CD14-positive monocyte (primary cell): ENCODE measurements at regions not wholly inside any gene's neighbourhood (a gene's known extent, or its start where the extent isn't known, plus 50 kb on each side); places are given as distances from the start of the nearest gene placed in this dataset.

Experiments
- DNase-seq, 3 donors: peaks; one replicate each; pipeline ENCODE4 v3.0.0-alpha.2; 2011 to 2022
- H2AFZ ChIP-seq: 2 replicates; pipeline ENCODE4 v1.6.0; 2012; ENCODE audit warnings: mild to moderate bottlenecking, low read depth, low read length, inconsistent platforms; ENCODE audit not compliant: insufficient read depth, poor library complexity, severe bottlenecking
- H3K27ac ChIP-seq, 2 donors: 1 replicate in 1 of 2; 2 replicates in 1 of 2; pipeline ENCODE4 v1.5.1; 2012 to 2013; ENCODE audit warnings: low read length in 2 of 2, control low read depth in 1 of 2, inconsistent platforms in 1 of 2, low read depth in 1 of 2, mild to moderate bottlenecking in 1 of 2
- H3K27me3 ChIP-seq, 2 donors: one replicate each; pipeline versions ENCODE4 v1.6.0 to v1.6.1; 2011 to 2013; ENCODE audit warnings: low read length in 2 of 2; ENCODE audit not compliant: control insufficient read depth in 2 of 2, insufficient read depth in 2 of 2
- H3K36me3 ChIP-seq, 2 donors: replicated peaks in 1 of 2; 1 replicate in 1 of 2; 2 replicates in 1 of 2; pipeline versions ENCODE4 v1.5.1 to v1.6.1; 2012 to 2013; ENCODE audit warnings: low read length in 2 of 2, control low read depth in 1 of 2, inconsistent platforms in 1 of 2, mild to moderate bottlenecking in 1 of 2; ENCODE audit not compliant: insufficient read depth in 2 of 2, control insufficient read depth in 1 of 2
- H3K4me1 ChIP-seq, 2 donors: 1 replicate in 1 of 2; 2 replicates in 1 of 2; pipeline versions ENCODE4 v1.5.1 to v1.6.1; 2012 to 2013; ENCODE audit warnings: low read length in 2 of 2, control low read depth in 1 of 2, inconsistent platforms in 1 of 2, mild to moderate bottlenecking in 1 of 2, moderate library complexity in 1 of 2; ENCODE audit not compliant: insufficient read depth in 2 of 2, control insufficient read depth in 1 of 2
- H3K4me2 ChIP-seq: replicated peaks from 2 replicates; pipeline ENCODE3; 2012; ENCODE audit warnings: low read length, moderate library complexity, mild to moderate bottlenecking; ENCODE audit not compliant: poor library complexity, severe bottlenecking; ENCODE audit errors: extremely low read depth
- H3K4me3 ChIP-seq, 3 experiments: fragments of 200-600 bp in 1 of 3; sonication (generic) in 1 of 3; replicated peaks in 1 of 3; 1 replicate in 2 of 3; 2 replicates in 1 of 3; pipeline ENCODE4 v1.5.1; 2011 to 2013; ENCODE audit warnings: low read length in 3 of 3, mild to moderate bottlenecking in 3 of 3, control low read depth in 2 of 3, low read depth in 2 of 3, inconsistent platforms in 1 of 3, moderate library complexity in 1 of 3
- H3K79me2 ChIP-seq: 2 replicates; pipeline ENCODE4 v1.6.0; 2012; ENCODE audit warnings: mild to moderate bottlenecking, control low read depth, inconsistent platforms, low read length, moderate library complexity; ENCODE audit not compliant: insufficient read depth
- H3K9ac ChIP-seq: 2 replicates; pipeline ENCODE4 v1.6.0; 2017; ENCODE audit warnings: low read length, mild to moderate bottlenecking; ENCODE audit not compliant: insufficient read depth, poor library complexity, severe bottlenecking
- H3K9me3 ChIP-seq, 2 donors: replicated peaks in 1 of 2; 1 replicate in 1 of 2; 2 replicates in 1 of 2; pipeline versions ENCODE4 v1.5.1 to v1.6.1; 2012 to 2013; ENCODE audit warnings: low read length in 2 of 2, control low read depth in 1 of 2; ENCODE audit not compliant: control insufficient read depth in 1 of 2, insufficient read depth in 1 of 2
- H4K20me1 ChIP-seq: 2 replicates; pipeline ENCODE4 v1.6.0; 2012; ENCODE audit warnings: mild to moderate bottlenecking, low read length, control low read depth, moderate library complexity; ENCODE audit not compliant: insufficient read depth
- H3K27ac Mint-ChIP-seq, 7 donors: one replicate each; pipeline ENCODE4 v1.8.0; 2020; ENCODE audit warnings: mild to moderate bottlenecking in 7 of 7, mixed read lengths in 7 of 7, moderate library complexity in 6 of 7, inconsistent platforms in 2 of 7
- H3K27me3 Mint-ChIP-seq, 3 donors: one replicate each; pipeline ENCODE4 v1.8.0; 2021 to 2022; ENCODE audit warnings: low read depth in 3 of 3, mild to moderate bottlenecking in 3 of 3, mixed read lengths in 3 of 3, moderate library complexity in 3 of 3, inconsistent platforms in 1 of 3
- H3K36me3 Mint-ChIP-seq, 2 donors: one replicate each; pipeline ENCODE4 v1.8.0; 2020; ENCODE audit warnings: mixed read lengths in 2 of 2, inconsistent platforms in 1 of 2, mild to moderate bottlenecking in 1 of 2
- H3K4me1 Mint-ChIP-seq: one replicate; pipeline ENCODE4 v1.8.0; 2020; ENCODE audit warnings: mild to moderate bottlenecking, mixed read lengths
- H3K4me3 Mint-ChIP-seq, 2 donors: one replicate each; pipeline ENCODE4 v1.8.0; 2020; ENCODE audit warnings: mild to moderate bottlenecking in 2 of 2, mixed read lengths in 2 of 2, moderate library complexity in 1 of 2
- H3K9me3 Mint-ChIP-seq, 7 donors: one replicate each; pipeline ENCODE4 v1.8.0; 2020 to 2022; ENCODE audit warnings: mixed read lengths in 7 of 7, mild to moderate bottlenecking in 6 of 7, moderate library complexity in 6 of 7, inconsistent platforms in 2 of 7
- WGBS: methylation state at CpG from one replicate; pipeline ENCODE4 v1.1.5; 2013; ENCODE audit warnings: missing lambda C conversion rate; ENCODE audit not compliant: insufficient coverage; 5-methylcytosine and 5-hydroxymethylcytosine counted together
- intact Hi-C, 2 donors: fragments of 100-400 bp; cut with micrococcal nuclease; formaldehyde crosslinking; loops; one replicate each; pipeline versions ENCODE4 v1.15.0 to v1.15.1; 2023
- TF ChIP-seq, protein P1 (sequence below): fragments of 200-600 bp; IDR thresholded peaks from one replicate; pipeline ENCODE4 v1.8.0; 2022; ENCODE audit warnings: antibody characterized with exemption, mild to moderate bottlenecking

DNA sequence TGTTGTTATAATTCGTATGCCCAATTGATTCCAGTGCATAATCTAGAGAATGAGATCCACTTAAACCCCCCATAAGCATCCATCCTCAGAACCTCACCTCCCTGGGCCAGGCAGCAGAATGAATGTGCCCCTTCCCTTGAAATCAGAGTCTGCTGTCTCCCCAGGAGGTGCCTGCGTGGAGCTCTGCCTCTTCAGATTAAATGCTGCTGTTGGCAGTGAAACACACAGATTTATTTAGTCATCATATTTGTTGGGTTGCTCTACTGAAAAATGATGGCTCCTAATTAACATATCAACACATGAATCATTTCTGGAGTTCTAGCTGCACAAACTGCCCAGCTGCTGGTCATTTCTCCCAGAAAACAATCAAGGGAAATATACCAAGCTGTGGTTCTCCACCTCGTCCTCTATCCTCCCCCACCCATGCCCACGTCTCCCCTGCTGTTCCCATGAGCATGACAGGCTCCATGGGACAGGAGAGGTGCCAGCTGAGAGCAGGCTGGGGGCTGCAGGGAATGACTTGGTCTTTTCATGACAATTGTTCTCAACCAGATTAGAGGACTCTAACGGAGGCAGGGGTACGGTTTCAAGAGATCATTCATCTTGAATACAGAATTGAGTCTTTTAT lies 633.1 kb downstream of the CDH26 start:
- H3K4me1 ChIP-seq = no peaks in the 10 kb centered on the region

DNA sequence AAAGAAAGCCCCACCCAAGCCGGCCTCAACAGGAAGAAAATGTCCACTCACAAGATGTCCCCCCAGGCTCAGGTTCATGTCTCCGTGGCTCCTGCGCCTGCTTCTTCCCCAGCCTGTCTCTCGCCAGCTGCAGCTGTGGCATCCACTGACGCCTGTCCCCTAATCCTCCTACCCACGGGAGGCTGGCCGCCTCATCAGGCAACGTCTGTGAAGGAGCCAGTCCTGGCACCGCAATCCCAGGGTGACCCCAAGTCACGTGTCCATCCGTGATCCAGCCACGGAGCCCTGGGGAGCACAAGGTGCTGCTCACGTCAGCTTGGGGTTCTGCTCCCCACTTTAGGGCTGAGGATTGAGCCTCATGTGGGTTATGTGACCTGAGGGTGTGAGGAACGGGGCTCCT lies 640.3 kb downstream of the CDH26 start:
- Histone ChIP-seq H4K20me1 (no peaks in the 10 kb centered on the region), H3K27me3 (no peaks in the 10 kb centered on the region), H2AFZ (no peak overlapping the region), H3K79me2 (no peaks in the 10 kb centered on the region), H3K4me1 (no peaks in the 10 kb centered on the region), H3K27ac (no peak overlapping the region), H3K4me2 (no peak overlapping the region), H3K9ac (no peak overlapping the region), H3K4me3 (no peak overlapping the region), H3K36me3 (no peaks in the 10 kb centered on the region), H3K9me3 (peaks cover 0 to 13% of the 10 kb centered on the region in 2 donors)
- Mint-ChIP-seq H3K4me1 (no peaks in the 10 kb centered on the region), H3K36me3 (no peaks in the 10 kb centered on the region), H3K27ac (no peak overlapping the region), H3K27me3 (peaks cover 0 to 2% (median 1%) of the 10 kb centered on the region in 3 donors), H3K9me3 (peaks cover 0 to 23% (median 8%) of the 10 kb centered on the region in 7 donors), H3K4me3 (no peak overlapping the region)
- intact Hi-C loops = no loop called here
- 94% methylated on average over 12 of the region's 14 CpGs for WGBS
- no peak for DNase-seq
- TF ChIP-seq, protein P1, sequence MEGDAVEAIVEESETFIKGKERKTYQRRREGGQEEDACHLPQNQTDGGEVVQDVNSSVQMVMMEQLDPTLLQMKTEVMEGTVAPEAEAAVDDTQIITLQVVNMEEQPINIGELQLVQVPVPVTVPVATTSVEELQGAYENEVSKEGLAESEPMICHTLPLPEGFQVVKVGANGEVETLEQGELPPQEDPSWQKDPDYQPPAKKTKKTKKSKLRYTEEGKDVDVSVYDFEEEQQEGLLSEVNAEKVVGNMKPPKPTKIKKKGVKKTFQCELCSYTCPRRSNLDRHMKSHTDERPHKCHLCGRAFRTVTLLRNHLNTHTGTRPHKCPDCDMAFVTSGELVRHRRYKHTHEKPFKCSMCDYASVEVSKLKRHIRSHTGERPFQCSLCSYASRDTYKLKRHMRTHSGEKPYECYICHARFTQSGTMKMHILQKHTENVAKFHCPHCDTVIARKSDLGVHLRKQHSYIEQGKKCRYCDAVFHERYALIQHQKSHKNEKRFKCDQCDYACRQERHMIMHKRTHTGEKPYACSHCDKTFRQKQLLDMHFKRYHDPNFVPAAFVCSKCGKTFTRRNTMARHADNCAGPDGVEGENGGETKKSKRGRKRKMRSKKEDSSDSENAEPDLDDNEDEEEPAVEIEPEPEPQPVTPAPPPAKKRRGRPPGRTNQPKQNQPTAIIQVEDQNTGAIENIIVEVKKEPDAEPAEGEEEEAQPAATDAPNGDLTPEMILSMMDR = no peak

More for the DNA sequence above, 633.1 kb downstream of the CDH26 start:
- H3K27ac Mint-ChIP-seq = peak overlapping the region in 1 of 7 donors; percentile 18
- no peaks in the 10 kb centered on the region for H3K9me3 ChIP-seq
- no peak overlapping the region for H2AFZ ChIP-seq
- H3K27me3 Mint-ChIP-seq = peaks cover 0 to 8% (median 0%) of the 10 kb centered on the region in 3 donors
- H4K20me1 ChIP-seq = no peaks in the 10 kb centered on the region
- no peaks in the 10 kb centered on the region for H3K27me3 ChIP-seq
- DNase-seq = no peak
- no peaks in the 10 kb centered on the region for H3K79me2 ChIP-seq
- H3K4me2 ChIP-seq = no peak overlapping the region
- peaks cover 0 to 1% (median 0%) of the 10 kb centered on the region in 7 donors for H3K9me3 Mint-ChIP-seq
- WGBS = no CpG with 5 or more reads among the region's 6 CpGs
- intact Hi-C loops = no loop called here
- H3K36me3 ChIP-seq = no peaks in the 10 kb centered on the region
- TF ChIP-seq, protein P1 = no peak
- H3K4me1 Mint-ChIP-seq = no peaks in the 10 kb centered on the region
- no peak overlapping the region for H3K4me3 Mint-ChIP-seq
- H3K4me3 ChIP-seq = no peak overlapping the region
- no peaks in the 10 kb centered on the region for H3K36me3 Mint-ChIP-seq
- H3K9ac ChIP-seq = no peak overlapping the region
- no peak overlapping the region for H3K27ac ChIP-seq
